GM21367 (cell line): ENCODE measurements at regions not wholly inside any gene's neighbourhood (a gene's known extent, or its start where the extent isn't known, plus 50 kb on each side); places are given as distances from the start of the nearest gene placed in this dataset.

Experiments
- ATAC-seq: cut with Tn5 transposase; IDR thresholded peaks from one replicate; pipeline ENCODE4 v1.9.1; 2021; ENCODE audit not compliant: unreplicated experiment

GRCh38 chr22:48675830-48676145 is 1151.9 kb downstream of the BRD1 start:
- no peak for ATAC-seq

GRCh38 chr22:48675141-48675829 is 1152.4 kb downstream of the BRD1 start:
- ATAC-seq: no peak

GRCh38 chr22:48673806-48674500 is 1153.7 kb downstream of the BRD1 start:
- no peak for ATAC-seq

- ATAC-seq: no peak
Measured at GRCh38 chr22:48672387-48672786, 1155.3 kb downstream of the BRD1 start.

GRCh38 chr22:48670731-48671130 is 1156.9 kb downstream of the BRD1 start:
- ATAC-seq: no peak

- no peak for ATAC-seq
Measured at GRCh38 chr22:48669986-48670716, 1157.5 kb downstream of the BRD1 start.

- ATAC-seq: no peak
Measured at GRCh38 chr22:48669226-48669625, 1158.4 kb downstream of the BRD1 start.

GRCh38 chr22:48667289-48667688 is 1160.4 kb downstream of the BRD1 start:
- ATAC-seq: no peak

- no peak for ATAC-seq
Measured at GRCh38 chr22:48666620-48667019, 1161.1 kb downstream of the BRD1 start.

- ATAC-seq: no peak
Measured at GRCh38 chr22:48665311-48665995, 1162.2 kb downstream of the BRD1 start.

GRCh38 chr22:48664586-48664985 is 1163.1 kb downstream of the BRD1 start:
- ATAC-seq: no peak

GRCh38 chr22:48663297-48663696 is 1164.4 kb downstream of the BRD1 start:
- ATAC-seq: no peak

GRCh38 chr22:48662476-48663135 is 1165.1 kb downstream of the BRD1 start:
- no peak for ATAC-seq

GRCh38 chr22:48661984-48662383 is 1165.7 kb downstream of the BRD1 start:
- no peak for ATAC-seq

GRCh38 chr22:48660790-48661740 is 1166.6 kb downstream of the BRD1 start:
- no peak for ATAC-seq

- no peak for ATAC-seq
Measured at GRCh38 chr22:48660104-48660789, 1167.4 kb downstream of the BRD1 start.

- ATAC-seq: no peak
Measured at GRCh38 chr22:48659404-48659996, 1168.2 kb downstream of the BRD1 start.

- no peak for ATAC-seq
Measured at GRCh38 chr22:48658871-48659270, 1168.8 kb downstream of the BRD1 start.

- no peak for ATAC-seq
Measured at GRCh38 chr22:48658246-48658645, 1169.4 kb downstream of the BRD1 start.
